ENCODE measurements at regions not wholly inside any gene's neighbourhood (a gene's known extent, or its start where the extent isn't known, plus 50 kb on each side); places are given as distances from the start of the nearest gene placed in this dataset.

DNA sequence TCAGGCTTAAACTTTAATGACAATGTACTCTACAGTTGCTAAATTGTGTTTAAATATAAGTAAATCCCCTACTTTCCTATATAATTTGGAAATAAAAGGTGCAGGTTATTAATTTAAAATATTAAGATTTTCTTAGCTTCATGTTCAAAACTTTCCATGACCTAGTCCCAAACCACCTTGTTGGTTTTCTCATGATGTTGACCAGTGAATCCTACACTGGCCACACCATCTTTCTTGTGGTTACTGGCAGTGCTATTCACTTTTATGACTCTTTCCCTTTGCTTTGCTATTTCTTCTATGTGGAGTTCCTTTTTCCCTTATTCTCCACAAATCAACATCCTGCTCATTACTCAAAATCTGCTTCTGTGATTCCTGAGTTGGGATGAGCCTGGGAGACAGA is 138.6 kb upstream of the NDUFV2 start:
- POLR2A ChIA-PET = no interaction called here
- BruUV-seq (replicated peaks) = no TSS peak

More for the DNA sequence above, 138.6 kb upstream of the NDUFV2 start:
- CTCF ChIA-PET = no interaction called here
- Histone ChIP-seq H3K9me1 (replicated peaks; ENCODE audit: control insufficient read depth, extremely low read depth, insufficient read depth, low read length) (no peaks in the 10 kb centered on the region), H4K20me1 (replicated peaks; ENCODE audit: control insufficient read depth, extremely low read depth, insufficient read depth, low read length) (no peaks in the 10 kb centered on the region), H3K4me1 (ENCODE audit: control insufficient read depth, extremely low read depth, insufficient read depth, low read length) (no peaks in the 10 kb centered on the region), H3K27ac (ENCODE audit: insufficient read depth, low read depth, low read length) (no peak overlapping the region), H2AFZ (ENCODE audit: low read depth, low read length) (no peak overlapping the region), H3K36me3 (ENCODE audit: control insufficient read depth in 2 of 2, extremely low read depth in 1 of 2, insufficient read depth in 2 of 2, low read length in 2 of 2) (no peaks in the 10 kb centered on the region), H3K4me3 (replicated peaks in 1 of 3; ENCODE audit: insufficient read depth in 1 of 3, low read depth in 1 of 3, low read length in 3 of 3) (no peak overlapping the region), H3K79me2 (ENCODE audit: control insufficient read depth, insufficient read depth, low read length) (no peaks in the 10 kb centered on the region), H3K9me3 (replicated peaks; ENCODE audit: control insufficient read depth, insufficient read depth, low read length) (no peaks in the 10 kb centered on the region), H3K27me3 (ENCODE audit: control insufficient read depth in 2 of 2, insufficient read depth in 2 of 2, low read length in 2 of 2) (peaks cover 5 to 8% of the 10 kb centered on the region in 2 experiments), H3K9ac (replicated peaks; ENCODE audit: extremely low read depth, insufficient read depth, low read length) (no peak overlapping the region), H3K4me2 (ENCODE audit: insufficient read depth, low read length) (no peak overlapping the region)
- dilution Hi-C loops (cut with MboI; ENCODE audit: extremely low pct_ligation_motif_present, low sequenced_read_pairs) = no loop called here
- DNase-seq (ENCODE audit: low read depth, low spot score) = no peak
- TF ChIP-seq POLR2AphosphoS5 (IDR thresholded peaks at IDR 0.05; ENCODE audit: insufficient read depth, low read depth, low read length) (no peak), GATA2 (IDR thresholded peaks at IDR 0.05; ENCODE audit: insufficient read depth, insufficient read length, low read depth, low read length) (no peak), POLR2A (IDR thresholded peaks at IDR 0.05; ENCODE audit: low read depth, low read length) (no peak), EZH2 (IDR thresholded peaks at IDR 0.05; ENCODE audit: borderline replicate concordance, low read depth, low read length, severe bottlenecking) (no peak), MAX (IDR thresholded peaks at IDR 0.05; ENCODE audit: insufficient read depth, insufficient read length) (no peak), CTCF (IDR thresholded peaks at IDR 0.05; ENCODE audit: extremely low read depth in 1 of 2, insufficient read depth in 1 of 2, low read depth in 1 of 2, low read length in 2 of 2) (no peak), MYC (IDR thresholded peaks at IDR 0.05; ENCODE audit: low read depth, low read length) (no peak), JUN (IDR thresholded peaks at IDR 0.05; ENCODE audit: borderline replicate concordance, insufficient read depth, insufficient read length, low read depth) (no peak), FOS (IDR thresholded peaks at IDR 0.05; ENCODE audit: borderline replicate concordance, insufficient read depth, low read length) (no peak)
- intact Hi-C loops (cut with micrococcal nuclease) = no loop called here
- no peak for FAIRE-seq
